ENCODE measurements at regions not wholly inside any gene's neighbourhood (a gene's known extent, or its start where the extent isn't known, plus 50 kb on each side); places are given as distances from the start of the nearest gene placed in this dataset.

DNA sequence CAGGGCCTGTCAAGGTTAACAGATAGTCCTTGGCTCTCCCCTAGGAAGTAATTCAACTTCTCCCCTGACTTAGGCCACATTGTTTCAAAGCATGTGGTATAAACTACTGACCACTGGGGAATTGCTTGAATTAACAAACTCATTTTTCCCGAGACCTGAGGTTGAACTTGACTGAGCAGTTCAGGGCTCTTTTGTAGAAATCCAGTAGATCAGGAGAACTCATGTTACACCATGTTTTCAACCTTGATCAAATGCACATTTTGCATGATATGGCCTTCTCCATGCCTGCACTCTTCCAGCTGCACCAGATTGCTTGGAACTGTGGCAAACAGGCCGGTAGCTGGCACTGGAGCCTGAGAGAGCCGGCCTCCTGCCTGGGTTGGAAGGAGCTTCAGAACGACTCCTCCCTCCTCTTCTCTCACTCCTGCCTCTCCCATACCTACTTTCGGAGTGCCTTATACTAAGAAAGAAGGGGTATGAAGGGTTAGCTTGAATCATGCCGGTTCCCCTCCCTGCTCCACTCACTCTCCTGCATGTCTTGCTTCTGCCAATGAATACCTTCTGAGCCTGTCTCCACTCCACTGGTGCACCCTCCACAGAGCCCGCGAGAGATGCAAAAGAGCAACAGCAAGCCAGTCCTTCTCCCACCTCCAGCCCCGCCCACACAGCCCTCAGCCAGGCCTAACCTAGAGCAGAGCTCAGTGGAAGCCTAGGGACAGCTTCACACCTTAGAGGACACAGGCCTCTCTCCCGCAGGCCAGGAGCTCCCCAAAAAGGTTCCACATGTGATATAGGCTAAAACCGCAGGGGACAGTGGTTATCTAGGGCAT lies 159.4 kb downstream of the MACROH2A1 start:
- Histone ChIP-seq H3K27me3 (ENCODE audit: control insufficient read depth in 3 of 3, insufficient read depth in 3 of 3, low read length in 3 of 3) (peaks cover 0 to 2% (median 2%) of the 10 kb centered on the region in 3 donors), H3K27ac (ENCODE audit: low read depth in 1 of 3, low read length in 2 of 3) (no peak overlapping the region), H3K36me3 (ENCODE audit: control insufficient read depth in 3 of 3, insufficient read depth in 2 of 3, low read depth in 1 of 3, low read length in 3 of 3) (no peaks in the 10 kb centered on the region), H3K4me1 (ENCODE audit: control insufficient read depth in 3 of 3, insufficient read depth in 2 of 3, low read depth in 1 of 3, low read length in 2 of 3) (peaks cover 0 to 12% (median 2%) of the 10 kb centered on the region in 3 donors), H3K4me3 (ENCODE audit: low read depth in 1 of 3, low read length in 3 of 3) (no peak overlapping the region), H3K9me3 (ENCODE audit: control insufficient read depth in 2 of 2, insufficient read depth in 1 of 2, low read depth in 1 of 2, low read length in 1 of 2) (no peaks in the 10 kb centered on the region)
- DNase-seq (no peak), FAIRE-seq (no peak)
- WGBS, 3 donors = 80 to 87% (median 85%) methylated on average over 10 to 11 of the region's 11 CpGs

- DNase-seq (no peak), FAIRE-seq (no peak)
- Histone ChIP-seq H3K9me3 (ENCODE audit: control insufficient read depth in 2 of 2, insufficient read depth in 1 of 2, low read depth in 1 of 2, low read length in 1 of 2) (no peaks in the 10 kb centered on the region), H3K4me1 (ENCODE audit: control insufficient read depth in 3 of 3, insufficient read depth in 2 of 3, low read depth in 1 of 3, low read length in 2 of 3) (peaks cover 0 to 12% (median 2%) of the 10 kb centered on the region in 3 donors), H3K36me3 (ENCODE audit: control insufficient read depth in 3 of 3, insufficient read depth in 2 of 3, low read depth in 1 of 3, low read length in 3 of 3) (no peaks in the 10 kb centered on the region), H3K27me3 (ENCODE audit: control insufficient read depth in 3 of 3, insufficient read depth in 3 of 3, low read length in 3 of 3) (peaks cover 0 to 2% (median 2%) of the 10 kb centered on the region in 3 donors), H3K4me3 (ENCODE audit: low read depth in 1 of 3, low read length in 3 of 3) (no peak overlapping the region), H3K27ac (ENCODE audit: low read depth in 1 of 3, low read length in 2 of 3) (no peak overlapping the region)
- WGBS, 3 donors = 84 to 94% (median 92%) methylated on average over 11 of the region's 11 CpGs
These were observed 160.2 kb downstream of the MACROH2A1 start for GRCh38 chr5:135238622-135239452.

GRCh38 chr5:135237748-135238103 lies 161.3 kb downstream of the MACROH2A1 start:
- Histone ChIP-seq H3K4me1 (ENCODE audit: control insufficient read depth in 3 of 3, insufficient read depth in 2 of 3, low read depth in 1 of 3, low read length in 2 of 3) (peaks cover 0 to 12% (median 2%) of the 10 kb centered on the region in 3 donors), H3K9me3 (ENCODE audit: control insufficient read depth in 2 of 2, insufficient read depth in 1 of 2, low read depth in 1 of 2, low read length in 1 of 2) (no peaks in the 10 kb centered on the region), H3K27me3 (ENCODE audit: control insufficient read depth in 3 of 3, insufficient read depth in 3 of 3, low read length in 3 of 3) (peaks cover 0 to 2% (median 2%) of the 10 kb centered on the region in 3 donors), H3K36me3 (ENCODE audit: control insufficient read depth in 3 of 3, insufficient read depth in 2 of 3, low read depth in 1 of 3, low read length in 3 of 3) (no peaks in the 10 kb centered on the region), H3K4me3 (ENCODE audit: low read depth in 1 of 3, low read length in 3 of 3) (no peak overlapping the region), H3K27ac (ENCODE audit: low read depth in 1 of 3, low read length in 2 of 3) (no peak overlapping the region)
- no peak for FAIRE-seq
- DNase-seq = no peak
- WGBS, 3 donors = 74 to 95% (median 82%) methylated on average over 9 of the region's 9 CpGs

GRCh38 chr5:135236908-135237747 lies 161.9 kb downstream of the MACROH2A1 start:
- Histone ChIP-seq H3K27ac (ENCODE audit: low read depth in 1 of 3, low read length in 2 of 3) (no peak overlapping the region), H3K9me3 (ENCODE audit: control insufficient read depth in 2 of 2, insufficient read depth in 1 of 2, low read depth in 1 of 2, low read length in 1 of 2) (no peaks in the 10 kb centered on the region), H3K27me3 (ENCODE audit: control insufficient read depth in 3 of 3, insufficient read depth in 3 of 3, low read length in 3 of 3) (peaks cover 0 to 2% (median 2%) of the 10 kb centered on the region in 3 donors), H3K4me1 (ENCODE audit: control insufficient read depth in 3 of 3, insufficient read depth in 2 of 3, low read depth in 1 of 3, low read length in 2 of 3) (peaks cover 0 to 8% (median 2%) of the 10 kb centered on the region in 3 donors), H3K4me3 (ENCODE audit: low read depth in 1 of 3, low read length in 3 of 3) (no peak overlapping the region), H3K36me3 (ENCODE audit: control insufficient read depth in 3 of 3, insufficient read depth in 2 of 3, low read depth in 1 of 3, low read length in 3 of 3) (no peaks in the 10 kb centered on the region)
- DNase-seq (no peak), FAIRE-seq (no peak)
- WGBS, 3 donors = 73 to 91% (median 78%) methylated on average over 9 of the region's 9 CpGs

DNA sequence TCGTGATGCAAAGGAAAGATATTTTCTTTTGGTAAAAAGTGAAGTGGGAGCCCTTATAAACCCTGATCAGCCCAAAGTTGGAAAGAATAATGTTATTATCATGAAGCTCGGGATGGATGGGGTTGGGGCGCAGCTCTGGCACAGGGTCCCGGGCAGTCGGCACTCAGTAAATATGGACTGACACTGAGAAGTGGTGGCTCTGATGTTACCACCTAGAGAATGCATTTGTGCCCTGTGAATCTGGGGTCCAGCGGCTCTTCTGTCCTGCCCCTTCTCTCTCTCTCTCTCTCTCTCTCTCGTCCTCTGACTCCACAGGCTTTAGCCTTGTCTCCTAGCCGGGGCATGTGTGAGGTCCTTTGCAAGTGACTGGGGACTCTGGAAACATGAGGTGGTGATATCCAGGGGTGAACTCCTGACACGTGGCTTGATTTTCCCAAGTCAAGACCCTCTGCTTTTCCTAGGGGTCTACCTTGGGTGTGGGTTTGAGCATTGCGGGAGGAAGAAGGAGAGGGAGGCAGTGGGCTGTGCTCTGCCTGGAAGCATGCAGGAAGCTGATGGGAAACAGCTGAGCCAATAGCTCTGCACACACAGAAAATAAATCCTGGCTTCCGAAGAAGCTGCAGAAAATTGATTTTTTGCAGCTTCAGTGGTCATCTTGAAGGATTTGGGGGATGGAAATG lies 162.7 kb downstream of the MACROH2A1 start:
- peaks cover 0 to under 1% (median 0%) of the 10 kb centered on the region in 3 donors for H3K4me1 ChIP-seq (ENCODE audit: control insufficient read depth in 3 of 3, insufficient read depth in 2 of 3, low read depth in 1 of 3, low read length in 2 of 3)
- DNase-seq = no peak
- no peak overlapping the region for H3K4me3 ChIP-seq (ENCODE audit: low read depth in 1 of 3, low read length in 3 of 3)
- 78 to 91% (median 83%) methylated on average over 11 of the region's 11 CpGs for WGBS, 3 donors
- no peak overlapping the region for H3K27ac ChIP-seq (ENCODE audit: low read depth in 1 of 3, low read length in 2 of 3)
- no peaks in the 10 kb centered on the region for H3K9me3 ChIP-seq (ENCODE audit: control insufficient read depth in 2 of 2, insufficient read depth in 1 of 2, low read depth in 1 of 2, low read length in 1 of 2)
- FAIRE-seq = no peak
- H3K36me3 ChIP-seq (ENCODE audit: control insufficient read depth in 3 of 3, insufficient read depth in 2 of 3, low read depth in 1 of 3, low read length in 3 of 3) = no peaks in the 10 kb centered on the region
- H3K27me3 ChIP-seq (ENCODE audit: control insufficient read depth in 3 of 3, insufficient read depth in 3 of 3, low read length in 3 of 3) = peaks cover 0 to 2% (median 2%) of the 10 kb centered on the region in 3 donors

DNA sequence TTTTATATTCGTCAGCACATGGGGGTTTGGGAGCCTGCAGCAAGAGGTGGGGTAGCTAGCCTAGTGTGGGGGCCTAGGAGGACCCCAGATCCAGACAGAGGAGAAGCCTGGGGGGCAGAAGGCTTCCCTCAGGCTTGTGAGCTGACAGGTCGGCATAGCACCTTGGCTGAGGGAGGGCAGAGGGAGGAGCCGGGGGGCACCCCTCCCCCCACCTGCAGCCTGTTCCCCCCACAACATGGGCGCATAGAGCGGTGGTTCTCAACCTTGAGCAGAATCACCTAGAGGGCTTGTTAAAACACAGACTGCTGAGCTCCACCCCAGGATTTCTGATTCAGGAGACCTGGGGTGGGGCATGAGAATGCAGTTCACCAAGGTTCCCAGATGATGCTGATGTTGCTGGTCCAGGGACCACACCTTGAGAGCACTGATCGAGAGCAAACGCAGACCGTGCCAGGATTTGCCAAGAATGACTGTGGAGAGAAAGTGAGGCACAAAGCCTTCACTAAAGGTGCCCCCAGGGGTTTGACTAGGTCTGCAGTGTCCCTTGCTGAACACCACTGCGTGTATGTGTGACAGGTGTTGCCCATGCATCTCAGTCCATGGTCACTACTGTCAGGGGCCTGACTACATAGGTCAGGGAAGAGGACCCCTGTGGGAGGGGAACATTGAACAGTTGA lies 163.3 kb downstream of the MACROH2A1 start:
- Histone ChIP-seq H3K27me3 (ENCODE audit: control insufficient read depth in 3 of 3, insufficient read depth in 3 of 3, low read length in 3 of 3) (peaks cover 0 to 2% (median 2%) of the 10 kb centered on the region in 3 donors), H3K4me3 (ENCODE audit: low read depth in 1 of 3, low read length in 3 of 3) (no peak overlapping the region), H3K36me3 (ENCODE audit: control insufficient read depth in 3 of 3, insufficient read depth in 2 of 3, low read depth in 1 of 3, low read length in 3 of 3) (no peaks in the 10 kb centered on the region), H3K9me3 (ENCODE audit: control insufficient read depth in 2 of 2, insufficient read depth in 1 of 2, low read depth in 1 of 2, low read length in 1 of 2) (no peaks in the 10 kb centered on the region), H3K4me1 (ENCODE audit: control insufficient read depth in 3 of 3, insufficient read depth in 2 of 3, low read depth in 1 of 3, low read length in 2 of 3) (no peaks in the 10 kb centered on the region), H3K27ac (ENCODE audit: low read depth in 1 of 3, low read length in 2 of 3) (no peak overlapping the region)
- no peak for FAIRE-seq
- DNase-seq = no peak
- 78 to 89% (median 79%) methylated on average over 9 of the region's 9 CpGs for WGBS, 3 donors

DNA sequence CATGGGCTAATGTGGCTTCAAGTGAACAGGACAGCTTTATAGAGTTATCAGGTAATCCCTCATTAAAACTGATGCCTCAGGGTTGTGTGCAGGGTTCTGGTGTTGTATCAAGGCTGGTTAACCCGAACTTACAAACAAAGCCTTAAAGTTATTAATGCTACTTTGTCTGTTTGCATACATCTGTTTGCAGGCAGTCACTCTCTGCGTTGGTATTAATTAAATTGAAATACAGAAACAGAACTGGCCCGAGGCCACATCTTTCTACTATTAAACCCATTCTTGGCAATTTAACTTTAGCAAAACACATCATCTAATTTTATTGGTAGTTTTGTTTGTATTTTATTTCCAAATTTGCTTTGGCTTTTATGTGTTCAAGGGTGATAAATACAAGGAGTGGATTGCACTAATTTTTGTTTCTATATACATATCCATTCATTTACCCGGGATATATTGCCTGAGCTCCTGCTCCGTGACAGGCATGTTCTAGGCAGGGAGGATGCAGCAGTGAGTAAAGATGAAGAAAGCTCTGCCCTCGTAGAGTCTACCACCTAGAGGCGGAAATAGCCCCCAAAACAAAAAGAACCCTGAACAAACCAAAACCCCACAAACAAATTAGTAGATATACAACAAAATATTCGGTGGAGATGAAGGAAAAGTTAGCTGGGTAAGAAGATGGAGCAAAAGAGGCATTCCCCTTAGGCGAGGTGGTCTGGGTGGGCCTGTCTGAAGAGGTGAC lies 164.2 kb downstream of the MACROH2A1 start:
- H3K36me3 ChIP-seq (ENCODE audit: control insufficient read depth in 3 of 3, insufficient read depth in 2 of 3, low read depth in 1 of 3, low read length in 3 of 3) = no peaks in the 10 kb centered on the region
- 76 to 84% (median 81%) methylated on average over 9 of the region's 9 CpGs for WGBS, 3 donors
- peaks cover 0 to 7% (median 3%) of the 10 kb centered on the region in 3 donors for H3K4me1 ChIP-seq (ENCODE audit: control insufficient read depth in 3 of 3, insufficient read depth in 2 of 3, low read depth in 1 of 3, low read length in 2 of 3)
- peaks cover 0 to 2% (median 0%) of the 10 kb centered on the region in 3 donors for H3K27me3 ChIP-seq (ENCODE audit: control insufficient read depth in 3 of 3, insufficient read depth in 3 of 3, low read length in 3 of 3)
- no peak overlapping the region for H3K27ac ChIP-seq (ENCODE audit: low read depth in 1 of 3, low read length in 2 of 3)
- no peaks in the 10 kb centered on the region for H3K9me3 ChIP-seq (ENCODE audit: control insufficient read depth in 2 of 2, insufficient read depth in 1 of 2, low read depth in 1 of 2, low read length in 1 of 2)
- no peak overlapping the region for H3K4me3 ChIP-seq (ENCODE audit: low read depth in 1 of 3, low read length in 3 of 3)
- DNase-seq (no peak), FAIRE-seq (no peak)
